GM19239 (cell line): ENCODE measurements at regions not wholly inside any gene's neighbourhood (a gene's known extent, or its start where the extent isn't known, plus 50 kb on each side); places are given as distances from the start of the nearest gene placed in this dataset.

ENCODE experiments used
- DNase-seq: peaks from one replicate; pipeline ENCODE4 v3.0.0; 2011; ENCODE audit warnings: low spot score; ENCODE audit not compliant: insufficient read length
- FAIRE-seq: peaks from 2 replicates; lab custom pipeline; 2011; peaks lifted over from hg19 to GRCh38; lab: Jason Lieb, UNC

DNA sequence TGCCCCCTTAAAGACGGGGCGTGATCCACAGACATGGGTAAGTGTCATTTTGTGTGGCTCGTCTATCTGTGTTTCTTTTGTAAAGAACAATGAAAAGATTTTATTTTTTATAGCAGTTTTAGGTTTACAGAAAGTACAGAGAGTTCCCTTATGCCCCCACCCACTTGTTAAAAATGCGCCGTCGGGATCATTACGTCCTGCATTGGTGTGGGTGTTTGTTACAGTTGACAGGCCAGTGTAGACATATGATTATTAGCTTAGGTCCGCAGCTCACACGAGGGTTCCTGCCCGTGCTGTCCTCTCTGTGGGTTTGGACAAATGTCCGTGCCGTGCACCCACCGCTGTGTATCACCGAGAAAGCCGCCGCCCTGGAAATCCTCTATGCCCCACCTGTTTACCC, 50.5 kb downstream of the RGS12 start:
- FAIRE-seq (no peak), DNase-seq (no peak)

DNA sequence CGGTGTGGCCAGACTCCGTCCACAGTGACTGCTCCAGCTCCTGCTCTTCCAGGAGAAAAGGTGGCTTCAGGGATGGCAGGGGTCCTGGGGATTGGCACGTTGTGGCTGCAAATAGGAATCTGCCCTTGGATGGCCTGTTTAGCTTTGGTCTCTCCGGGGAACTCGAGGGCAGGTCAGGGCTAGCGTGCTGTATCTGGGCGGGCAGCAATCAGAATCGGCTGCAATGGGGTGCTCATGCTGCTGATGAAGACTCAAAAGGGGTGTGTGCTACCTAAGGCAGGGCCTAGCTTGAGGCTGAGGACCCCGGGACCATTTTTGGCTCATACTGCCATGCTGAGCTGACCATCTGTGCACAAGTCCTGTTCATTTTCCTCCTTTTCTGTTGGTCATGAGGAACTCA, 51.3 kb downstream of the RGS12 start:
- FAIRE-seq: no peak
- no peak for DNase-seq

DNA sequence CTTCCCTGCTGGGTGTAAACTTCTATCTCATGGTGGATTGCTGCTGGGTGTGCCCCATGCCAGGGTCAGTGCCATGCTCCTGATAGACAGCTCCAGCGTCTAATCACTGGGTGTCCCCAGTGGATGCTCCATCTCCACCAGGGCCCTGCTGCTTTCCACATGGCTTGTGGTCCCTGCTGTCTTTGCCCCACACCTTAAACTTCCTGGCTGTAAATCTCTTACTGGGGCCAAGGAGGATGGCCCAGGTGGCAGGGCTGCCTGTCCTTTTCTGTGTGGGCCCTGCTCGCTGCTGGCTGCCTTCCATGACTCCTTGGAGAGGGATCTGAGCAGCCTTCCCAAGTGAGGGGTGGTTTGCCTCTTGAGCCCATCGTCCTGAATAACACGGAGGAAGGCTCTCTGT, 51.8 kb downstream of the RGS12 start:
- DNase-seq: no peak
- no peak for FAIRE-seq

DNA sequence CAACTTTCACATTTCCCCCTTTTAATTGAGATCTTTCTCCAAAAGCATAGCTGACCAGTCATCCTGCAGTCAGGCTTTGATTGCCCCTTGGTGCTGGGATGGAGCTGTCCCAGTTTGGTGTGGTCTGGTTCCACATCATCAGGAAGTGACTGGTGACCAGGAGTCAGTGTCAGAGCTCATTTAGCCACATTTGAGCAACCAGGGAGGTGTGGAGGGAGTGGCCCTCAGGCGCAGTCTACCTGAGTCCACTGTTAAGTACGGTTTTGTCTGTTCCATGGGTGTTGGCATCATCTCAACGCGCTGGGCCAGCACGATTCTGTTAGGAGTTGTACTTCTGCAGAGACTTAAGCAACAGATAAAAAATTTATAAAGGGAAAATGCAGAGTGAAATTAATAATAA, 52.6 kb downstream of the RGS12 start:
- no peak for FAIRE-seq
- no peak for DNase-seq

DNA sequence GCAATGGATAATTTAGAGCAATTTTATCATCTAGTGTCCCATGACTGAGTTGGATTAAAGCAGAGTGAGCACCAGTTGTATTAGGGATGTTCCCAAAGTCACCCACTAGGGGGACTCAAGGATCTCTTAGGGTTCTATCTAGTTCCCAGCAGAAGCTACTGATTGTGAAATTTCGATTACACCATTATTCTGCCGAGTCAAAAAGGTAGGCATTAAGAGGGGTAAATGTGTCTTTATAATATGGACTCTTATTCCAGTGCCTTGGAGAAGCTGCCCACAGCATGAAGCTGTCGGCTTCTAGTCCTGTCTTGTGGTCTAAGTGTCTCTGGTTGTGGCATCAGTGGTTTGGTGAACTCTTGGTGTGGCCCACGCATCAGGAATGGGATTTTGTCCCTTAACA, 53.3 kb downstream of the RGS12 start:
- peak; percentile 71 for DNase-seq
- FAIRE-seq: peak; percentile 91

DNA sequence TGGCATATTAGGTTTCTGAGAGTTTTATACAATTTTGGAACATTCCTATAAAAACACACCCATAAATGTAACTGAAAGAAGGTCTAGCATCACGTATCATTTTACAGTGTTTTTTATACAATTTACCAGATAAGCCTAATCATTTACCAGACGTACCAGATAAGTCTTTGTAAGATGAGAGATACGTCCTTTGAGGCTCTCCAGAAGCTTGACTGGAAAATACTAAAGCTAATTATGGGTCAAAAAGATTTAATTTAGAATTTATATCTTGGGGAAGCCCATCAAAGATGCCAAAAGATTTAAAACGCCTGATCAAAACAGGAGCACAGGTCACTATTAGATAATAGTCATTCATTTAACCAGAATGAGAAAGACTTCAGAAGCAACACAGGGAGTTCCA, 55.0 kb downstream of the RGS12 start:
- FAIRE-seq: no peak

DNA sequence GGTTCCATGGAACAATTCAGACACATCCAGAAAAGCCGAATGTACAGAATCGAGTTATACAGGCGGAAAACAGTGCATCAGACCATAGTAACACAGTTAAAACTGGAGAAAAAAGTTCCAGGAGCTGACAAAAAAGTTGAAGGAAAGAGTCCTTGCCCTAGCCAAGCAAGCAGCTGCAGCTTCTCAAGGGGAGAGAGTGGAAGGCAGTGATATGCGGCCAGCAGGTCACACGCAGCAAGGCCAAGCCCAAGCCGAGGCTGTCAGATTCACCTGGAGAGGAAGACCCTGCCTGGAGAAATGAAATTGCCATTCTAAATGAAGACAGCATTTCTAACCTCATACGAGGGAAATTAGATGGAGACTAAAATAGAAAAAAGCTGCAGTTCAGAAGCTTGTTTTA, 55.8 kb downstream of the RGS12 start:
- FAIRE-seq: no peak

More for the DNA sequence above, 55.0 kb downstream of the RGS12 start:
- DNase-seq: no peak

DNA sequence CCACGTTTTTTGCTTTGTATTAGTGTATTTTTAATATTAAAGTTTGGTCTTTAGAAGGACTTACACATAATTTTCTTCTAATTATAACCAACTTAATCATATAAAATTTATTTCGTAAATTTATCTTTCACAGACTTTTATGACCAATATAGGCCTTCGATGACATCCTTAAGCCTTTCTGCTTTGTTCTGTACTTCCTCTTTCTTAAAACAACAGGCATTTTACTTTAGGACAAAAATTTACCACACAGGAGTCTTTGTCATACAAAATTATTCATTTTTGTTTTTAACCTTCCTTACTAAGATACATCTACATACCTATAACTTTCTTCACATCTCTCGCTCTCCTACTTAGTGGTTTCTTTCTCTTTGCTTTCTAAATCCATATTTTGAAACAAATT, 56.3 kb downstream of the RGS12 start:
- DNase-seq (no peak), FAIRE-seq (no peak)

More for the DNA sequence above, 55.8 kb downstream of the RGS12 start:
- DNase-seq: no peak

DNA sequence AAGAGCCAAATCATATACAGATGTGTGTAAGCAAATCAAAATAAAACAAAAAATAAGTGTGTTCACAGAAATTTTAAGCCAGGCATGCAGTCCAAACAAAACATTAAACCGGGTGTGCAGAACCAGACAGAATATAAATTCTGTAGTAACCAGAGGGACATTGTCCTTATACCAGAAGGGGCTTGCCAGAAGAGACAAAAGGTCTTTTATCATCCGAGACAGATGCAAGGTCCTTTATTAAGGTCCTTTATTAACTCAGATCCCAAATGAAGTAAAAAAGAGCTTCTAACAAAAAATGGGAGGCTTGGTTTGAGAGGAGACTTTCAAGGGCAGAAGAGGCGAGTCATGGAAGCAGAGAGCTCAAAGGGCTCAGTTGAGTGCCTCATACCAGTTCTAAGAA, 59.2 kb downstream of the RGS12 start:
- DNase-seq (no peak), FAIRE-seq (no peak)

DNA sequence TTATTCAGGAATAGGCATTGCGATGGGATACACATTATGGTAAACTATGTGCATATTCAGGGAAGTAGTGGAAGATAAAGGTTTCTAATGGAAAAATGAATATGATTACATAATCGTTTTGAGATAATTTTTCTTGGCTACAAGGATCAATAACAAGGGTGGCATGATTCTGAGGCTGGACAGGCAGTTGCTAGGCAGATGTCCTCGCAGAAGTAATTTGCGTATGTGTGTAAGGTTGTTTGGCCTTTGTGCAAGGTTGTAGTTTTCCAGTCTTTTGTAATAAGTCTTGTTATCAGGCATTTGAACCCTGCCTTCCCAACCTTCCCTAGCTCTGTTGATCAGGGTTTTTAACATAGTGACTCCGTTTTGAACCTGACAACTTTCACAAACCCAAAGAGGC, 59.7 kb downstream of the RGS12 start:
- FAIRE-seq: no peak
- no peak for DNase-seq

DNA sequence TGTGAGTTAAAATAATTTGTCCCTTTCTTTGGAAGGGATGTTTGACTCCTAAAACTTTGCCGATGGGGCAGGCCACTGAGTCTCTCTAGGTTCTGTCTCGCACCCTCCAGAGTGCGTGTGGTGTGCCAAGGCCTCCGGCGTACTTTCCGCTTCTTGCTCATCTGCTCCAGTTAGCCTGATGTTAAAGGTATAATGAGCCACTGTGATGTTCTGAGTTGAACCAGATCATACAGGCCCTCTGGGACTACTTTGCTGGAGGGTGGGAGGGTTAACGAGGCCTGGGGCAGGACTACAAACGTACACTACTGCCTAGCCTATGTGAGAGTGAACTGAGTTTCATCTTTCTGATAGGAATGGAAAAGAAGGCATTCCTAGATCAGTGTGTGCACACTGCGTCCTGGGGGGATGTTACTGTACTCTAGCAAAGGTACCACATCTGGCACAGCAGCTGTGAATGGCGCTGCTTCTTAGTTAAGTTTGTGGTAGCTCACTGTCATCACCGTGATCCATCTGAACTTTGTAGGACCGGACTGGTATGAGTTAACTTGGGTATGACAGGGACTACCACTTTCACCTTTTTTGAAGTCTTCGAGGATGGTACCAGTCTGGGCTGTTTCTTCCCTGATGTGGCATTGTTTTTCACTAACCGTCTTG, 60.2 kb downstream of the RGS12 start:
- DNase-seq (no peak), FAIRE-seq (no peak)

DNA sequence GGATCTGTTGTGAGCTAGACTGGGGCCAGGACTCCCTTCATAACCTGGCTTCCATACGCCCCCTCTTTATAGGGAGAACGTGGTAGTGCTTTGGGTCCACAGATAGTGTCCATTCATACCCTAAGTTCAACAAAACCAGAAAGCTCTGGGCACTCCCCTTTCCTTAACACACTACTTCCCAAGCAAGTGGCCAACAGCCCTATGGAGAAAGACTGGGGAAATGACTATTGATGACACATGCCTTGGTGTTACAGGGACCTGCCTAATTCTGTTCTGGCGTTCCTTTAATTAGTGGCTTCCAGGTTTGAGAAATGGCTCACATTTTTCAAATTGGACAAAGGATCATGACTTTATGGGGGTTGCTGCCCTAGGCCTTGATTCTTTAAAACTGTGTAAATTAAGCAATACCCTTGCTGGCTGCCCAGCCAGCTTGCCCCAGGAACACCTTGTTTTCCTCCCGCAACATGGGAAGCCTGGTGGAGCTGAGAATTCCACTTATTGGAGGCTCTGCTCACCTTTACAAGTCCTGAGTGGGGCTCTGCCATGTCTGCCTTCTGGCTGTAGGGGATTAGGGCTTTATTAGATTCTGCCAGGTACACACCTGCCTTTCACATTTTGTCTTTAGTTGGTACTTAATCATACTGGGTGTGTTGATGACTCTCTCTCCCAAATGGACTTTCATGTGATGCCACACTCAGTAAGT, 61.1 kb downstream of the RGS12 start:
- FAIRE-seq: no peak
- DNase-seq: no peak

DNA sequence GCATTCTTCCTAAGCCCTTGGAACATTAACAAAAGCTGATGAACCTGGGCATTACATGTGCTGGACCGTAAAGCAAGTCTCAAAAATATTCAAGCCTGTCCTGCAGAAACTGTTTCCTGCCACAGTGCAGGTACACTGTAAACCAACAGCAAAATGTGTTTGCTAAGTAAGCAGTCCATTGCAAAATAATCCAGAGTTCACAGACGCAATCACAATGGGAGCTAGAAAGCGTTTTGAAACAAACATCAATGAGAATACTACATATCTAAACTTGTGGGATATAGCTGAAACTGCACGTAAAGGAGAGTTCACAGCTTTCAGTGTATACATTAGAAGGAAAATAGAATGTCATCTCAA, 61.6 kb downstream of the RGS12 start:
- no peak for DNase-seq

DNA sequence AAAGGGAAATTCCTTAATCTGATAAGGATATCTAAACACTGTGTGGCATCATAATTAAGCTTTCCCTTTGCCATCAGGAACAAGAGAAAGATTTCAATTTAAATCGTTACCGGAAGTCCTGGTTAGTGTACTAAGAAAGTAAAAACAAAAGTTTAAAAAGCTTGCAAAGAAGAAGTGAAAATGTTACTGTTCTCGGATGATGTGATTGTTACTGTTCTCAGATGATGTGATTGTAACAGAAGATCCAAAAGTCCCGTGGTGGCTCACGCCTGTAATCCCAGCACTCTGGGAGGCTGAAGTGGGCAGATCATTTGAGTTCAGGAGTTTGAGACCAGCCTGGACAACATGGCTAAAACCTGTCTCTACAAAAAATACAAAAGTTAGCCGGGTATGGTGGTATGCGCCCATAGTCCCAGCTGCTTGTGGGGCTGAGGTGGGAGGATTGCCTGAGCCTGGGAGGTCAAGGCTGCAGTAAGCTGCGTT, 62.5 kb downstream of the RGS12 start:
- DNase-seq (no peak), FAIRE-seq (peak; percentile 93)

More for the DNA sequence above, 61.6 kb downstream of the RGS12 start:
- peak; percentile 53 for FAIRE-seq

DNA sequence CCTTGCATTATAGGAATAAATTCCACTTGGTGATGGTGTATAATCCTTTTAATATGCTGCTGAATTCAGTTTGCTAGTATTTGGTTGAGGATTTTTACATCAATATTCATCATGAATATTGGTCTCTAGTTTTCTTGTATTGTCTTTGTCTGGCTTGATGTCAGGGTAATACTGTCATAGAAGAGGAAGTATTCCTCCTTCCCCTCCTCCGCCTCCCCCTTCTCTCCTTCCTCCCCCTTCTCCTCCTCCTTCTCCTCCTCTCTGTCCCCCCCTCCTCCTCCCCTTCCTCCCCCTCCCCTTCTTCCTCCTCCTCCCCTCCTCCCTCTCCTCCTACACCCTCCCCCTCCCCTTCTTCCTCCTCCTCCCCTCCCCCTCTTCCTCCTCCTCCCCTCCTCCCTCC, 65.8 kb downstream of the RGS12 start:
- no peak for FAIRE-seq
- no peak for DNase-seq

DNA sequence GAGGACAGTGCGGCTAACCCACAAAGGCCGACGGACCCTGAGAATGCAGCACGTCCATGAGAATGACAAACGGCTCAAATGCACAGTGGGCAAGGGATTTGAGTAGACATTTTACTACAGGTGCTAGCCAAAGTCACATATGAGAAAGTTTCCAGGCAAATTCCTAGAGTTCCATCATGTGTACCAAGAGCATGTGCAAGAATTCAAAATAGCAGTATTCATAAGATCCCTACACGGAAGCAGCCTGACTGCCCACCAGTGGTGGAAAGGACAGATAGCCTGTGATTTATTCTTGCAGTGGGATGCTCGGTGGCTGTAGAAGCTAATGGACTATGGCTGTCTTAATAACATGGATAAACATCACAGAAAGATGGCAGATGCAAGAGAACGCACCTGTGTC, 68.0 kb downstream of the RGS12 start:
- FAIRE-seq (no peak), DNase-seq (no peak)

DNA sequence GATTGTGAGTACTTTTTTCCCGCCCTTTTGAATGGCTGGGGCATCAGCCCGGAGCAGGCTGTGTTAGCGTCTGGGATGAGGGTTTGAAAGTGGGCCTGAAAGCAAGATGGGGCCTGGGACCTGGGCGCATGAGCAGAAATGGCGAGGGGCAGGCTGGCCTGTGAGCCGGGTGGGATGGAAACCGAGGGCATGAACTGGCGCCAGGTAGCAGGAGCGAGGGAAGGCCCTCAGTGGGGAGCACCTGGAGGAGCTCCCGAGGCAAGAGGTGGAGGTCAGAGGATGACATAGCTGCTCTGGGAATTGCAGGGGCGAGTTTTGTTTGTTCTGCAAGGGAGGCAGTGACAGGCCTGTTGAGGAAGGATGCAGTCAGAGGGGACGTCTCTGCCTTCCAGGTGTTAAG, 68.6 kb downstream of the RGS12 start:
- no peak for DNase-seq
- no peak for FAIRE-seq

DNA sequence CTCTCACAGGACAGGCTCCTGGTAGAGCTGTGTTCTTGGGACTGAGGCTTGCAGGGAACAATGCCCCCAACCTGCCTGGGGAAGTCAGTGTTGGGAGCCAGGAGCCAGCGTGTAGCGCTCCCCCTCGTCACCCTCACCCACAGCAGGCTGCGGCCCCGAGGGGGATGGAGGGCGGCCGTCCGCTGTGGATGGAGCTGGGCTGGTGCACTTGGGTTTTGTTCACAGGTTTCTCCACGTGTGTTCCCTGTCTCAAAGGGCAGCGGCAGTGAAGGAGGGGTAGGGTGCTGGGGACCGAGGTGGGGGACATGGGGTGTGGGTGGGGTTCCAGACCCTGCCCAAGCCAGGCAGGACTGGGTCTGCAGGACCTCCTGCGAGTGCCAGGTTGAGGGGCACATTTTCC, 69.1 kb downstream of the RGS12 start:
- FAIRE-seq (no peak), DNase-seq (no peak)

DNA sequence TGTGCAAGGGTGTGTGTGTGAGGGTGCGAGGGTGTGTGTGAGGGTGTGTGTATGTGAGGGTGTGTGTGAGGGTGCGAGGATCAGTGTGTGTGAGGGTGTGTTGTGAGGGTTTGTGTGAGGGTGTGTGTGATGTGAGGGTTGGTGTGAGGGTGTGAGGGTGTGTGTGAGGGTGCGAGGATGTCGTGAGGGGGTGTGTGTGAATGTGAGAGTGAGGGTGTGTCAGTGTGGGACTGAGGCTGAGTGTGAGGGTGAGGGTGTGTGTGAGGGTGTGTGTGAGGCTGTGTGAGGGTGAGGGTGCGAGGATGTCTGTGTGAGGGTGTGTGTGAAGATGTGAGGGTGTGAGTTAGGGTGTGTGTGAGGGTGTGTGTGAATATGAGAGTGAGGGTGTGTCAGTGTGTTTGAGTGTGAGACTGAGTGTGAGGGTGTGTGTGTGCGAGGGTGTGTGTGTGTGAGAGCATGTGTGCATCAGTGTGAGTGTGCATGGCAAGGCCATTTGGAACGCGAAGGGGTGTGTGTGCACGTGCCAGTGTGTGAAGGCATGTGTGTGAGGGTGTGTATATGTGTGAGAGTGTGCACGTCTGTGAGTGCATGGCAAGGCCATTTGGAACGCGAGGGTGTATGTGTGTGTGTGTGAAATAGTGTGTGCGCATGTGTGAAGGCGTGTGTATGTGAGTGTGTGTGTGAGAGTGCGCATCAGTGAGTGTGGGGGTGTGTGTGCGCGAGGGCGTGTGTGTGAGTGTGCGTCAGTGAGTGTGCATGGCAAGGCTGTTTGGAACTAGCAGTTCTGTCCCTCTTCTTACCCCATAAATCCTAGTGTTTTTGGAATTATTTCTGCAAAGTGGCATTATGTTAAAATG, 69.8 kb downstream of the RGS12 start:
- no peak for FAIRE-seq

DNA sequence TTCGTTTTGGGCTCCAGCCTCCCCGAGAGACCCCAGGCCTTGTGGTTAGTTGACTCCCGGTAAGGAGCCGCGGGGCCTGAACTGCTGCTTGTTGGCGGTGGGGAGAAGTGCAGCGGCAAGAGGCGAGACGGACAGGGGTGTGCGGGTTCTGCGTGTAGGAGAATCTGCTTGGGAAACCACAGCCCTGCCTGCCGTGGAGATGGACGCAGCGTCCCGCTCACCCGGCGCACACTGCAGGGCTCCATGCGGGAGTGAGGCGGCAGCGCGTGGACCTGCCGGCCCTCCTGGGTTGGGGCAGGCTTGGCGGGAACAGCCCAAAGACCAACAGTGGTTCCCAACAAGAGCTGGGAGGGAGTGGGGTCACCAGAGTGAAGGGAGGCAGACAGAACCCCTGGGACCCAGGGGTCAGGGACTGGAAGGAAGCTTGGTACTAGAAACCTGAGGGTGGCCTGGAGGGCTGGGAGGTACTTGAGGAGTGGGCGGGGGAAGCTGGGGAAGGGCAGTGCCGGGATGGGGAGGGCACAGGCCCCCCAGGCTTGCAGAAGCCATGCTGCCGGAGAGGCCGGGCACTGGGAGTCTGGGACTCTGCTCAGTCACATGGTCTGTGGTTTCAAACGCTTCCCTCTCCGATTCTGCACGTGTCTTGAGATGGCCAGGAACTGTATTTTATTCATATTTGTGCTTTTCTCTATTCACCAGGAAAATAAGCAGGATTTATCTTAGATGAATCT, 70.8 kb downstream of the RGS12 start:
- DNase-seq (no peak), FAIRE-seq (no peak)

More for the DNA sequence above, 69.8 kb downstream of the RGS12 start:
- DNase-seq: no peak
